ENCODE measurements at regions not wholly inside any gene's neighbourhood (a gene's known extent, or its start where the extent isn't known, plus 50 kb on each side); places are given as distances from the start of the nearest gene placed in this dataset.

GRCh38 chr3:69604735-69605450, 134.4 kb upstream of the MITF start:
- H3K4me2 ChIP-seq, result no peak overlapping the region
- H3K4me1 ChIP-seq (ENCODE audit: low read depth, poor library complexity, severe bottlenecking), result no peaks in the 10 kb centered on the region
- H3K27ac ChIP-seq, result no peak overlapping the region
- H4K20me1 ChIP-seq (ENCODE audit: insufficient read depth), result no peaks in the 10 kb centered on the region
- no peak overlapping the region for H3K9ac ChIP-seq
- H3K4me3 ChIP-seq (IDR thresholded peaks at IDR 0.05; ENCODE audit: insufficient read depth, low read depth, low read length), result no peak overlapping the region
- no peaks in the 10 kb centered on the region for H3K79me2 ChIP-seq (ENCODE audit: insufficient read depth, low read depth)
- TF ChIP-seq, protein P1, sequence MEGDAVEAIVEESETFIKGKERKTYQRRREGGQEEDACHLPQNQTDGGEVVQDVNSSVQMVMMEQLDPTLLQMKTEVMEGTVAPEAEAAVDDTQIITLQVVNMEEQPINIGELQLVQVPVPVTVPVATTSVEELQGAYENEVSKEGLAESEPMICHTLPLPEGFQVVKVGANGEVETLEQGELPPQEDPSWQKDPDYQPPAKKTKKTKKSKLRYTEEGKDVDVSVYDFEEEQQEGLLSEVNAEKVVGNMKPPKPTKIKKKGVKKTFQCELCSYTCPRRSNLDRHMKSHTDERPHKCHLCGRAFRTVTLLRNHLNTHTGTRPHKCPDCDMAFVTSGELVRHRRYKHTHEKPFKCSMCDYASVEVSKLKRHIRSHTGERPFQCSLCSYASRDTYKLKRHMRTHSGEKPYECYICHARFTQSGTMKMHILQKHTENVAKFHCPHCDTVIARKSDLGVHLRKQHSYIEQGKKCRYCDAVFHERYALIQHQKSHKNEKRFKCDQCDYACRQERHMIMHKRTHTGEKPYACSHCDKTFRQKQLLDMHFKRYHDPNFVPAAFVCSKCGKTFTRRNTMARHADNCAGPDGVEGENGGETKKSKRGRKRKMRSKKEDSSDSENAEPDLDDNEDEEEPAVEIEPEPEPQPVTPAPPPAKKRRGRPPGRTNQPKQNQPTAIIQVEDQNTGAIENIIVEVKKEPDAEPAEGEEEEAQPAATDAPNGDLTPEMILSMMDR (conservative IDR thresholded peaks at IDR 0.05; ENCODE audit: low read depth, low read length), result no peak
- H3K27me3 ChIP-seq (ENCODE audit: insufficient read depth, low read depth), result no peaks in the 10 kb centered on the region
- H2AFZ ChIP-seq (ENCODE audit: low read depth), result no peak overlapping the region
- H3K36me3 ChIP-seq (ENCODE audit: insufficient read depth), result no peaks in the 10 kb centered on the region

GRCh38 chr3:69602112-69602511, 137.2 kb upstream of the MITF start:
- no peaks in the 10 kb centered on the region for H4K20me1 ChIP-seq (ENCODE audit: insufficient read depth)
- no peak overlapping the region for H3K9ac ChIP-seq
- no peaks in the 10 kb centered on the region for H3K79me2 ChIP-seq (ENCODE audit: insufficient read depth, low read depth)
- H2AFZ ChIP-seq (ENCODE audit: low read depth), result no peak overlapping the region
- H3K27ac ChIP-seq, result no peak overlapping the region
- H3K36me3 ChIP-seq (ENCODE audit: insufficient read depth), result no peaks in the 10 kb centered on the region
- H3K4me1 ChIP-seq (ENCODE audit: low read depth, poor library complexity, severe bottlenecking), result no peaks in the 10 kb centered on the region
- TF ChIP-seq, protein P1 (conservative IDR thresholded peaks at IDR 0.05; ENCODE audit: low read depth, low read length), result no peak
- no peak overlapping the region for H3K4me3 ChIP-seq (IDR thresholded peaks at IDR 0.05; ENCODE audit: insufficient read depth, low read depth, low read length)
- no peak overlapping the region for H3K4me2 ChIP-seq
- no peaks in the 10 kb centered on the region for H3K27me3 ChIP-seq (ENCODE audit: insufficient read depth, low read depth)

GRCh38 chr3:69594286-69594685, 145.0 kb upstream of the MITF start:
- TF ChIP-seq, protein P1 (conservative IDR thresholded peaks at IDR 0.05; ENCODE audit: low read depth, low read length), result no peak
- Histone ChIP-seq H2AFZ (ENCODE audit: low read depth) (no peak overlapping the region), H3K27me3 (ENCODE audit: insufficient read depth, low read depth) (no peaks in the 10 kb centered on the region), H3K79me2 (ENCODE audit: insufficient read depth, low read depth) (no peaks in the 10 kb centered on the region), H3K4me2 (no peak overlapping the region), H4K20me1 (ENCODE audit: insufficient read depth) (no peaks in the 10 kb centered on the region), H3K4me3 (IDR thresholded peaks at IDR 0.05; ENCODE audit: insufficient read depth, low read depth, low read length) (no peak overlapping the region), H3K9ac (no peak overlapping the region), H3K36me3 (ENCODE audit: insufficient read depth) (no peaks in the 10 kb centered on the region), H3K27ac (no peak overlapping the region), H3K4me1 (ENCODE audit: low read depth, poor library complexity, severe bottlenecking) (no peaks in the 10 kb centered on the region)

DNA sequence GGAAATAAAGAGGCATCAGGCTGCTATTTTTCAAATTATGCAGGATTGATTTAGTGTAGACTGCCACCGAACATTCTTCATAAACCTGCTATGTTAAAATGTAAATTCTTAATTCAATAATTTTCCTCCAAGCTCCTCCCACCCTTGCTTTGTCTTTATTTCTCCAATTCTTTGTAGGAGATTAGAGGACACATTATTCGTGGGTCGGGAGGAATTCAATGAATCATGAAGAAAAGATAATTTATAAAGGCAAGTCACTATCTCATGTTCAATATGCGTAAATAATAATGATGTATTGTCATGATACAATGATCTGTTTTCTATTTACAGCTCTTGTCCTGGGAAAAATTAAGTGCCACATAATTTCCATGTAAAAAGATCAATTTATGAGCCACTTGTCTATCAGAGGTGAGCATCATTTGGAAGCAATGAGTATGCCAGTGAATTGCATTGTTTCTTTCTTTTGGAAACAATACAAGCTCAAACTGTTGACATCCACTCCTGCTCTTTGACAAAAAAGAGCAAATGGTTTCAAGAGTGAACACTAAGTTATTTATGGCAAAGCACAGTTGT, 148.0 kb upstream of the MITF start:
- H3K4me2 ChIP-seq, result no peak overlapping the region
- TF ChIP-seq, protein P1 (conservative IDR thresholded peaks at IDR 0.05; ENCODE audit: low read depth, low read length), result no peak

More for the DNA sequence above, 148.0 kb upstream of the MITF start:
- Histone ChIP-seq H3K27me3 (ENCODE audit: insufficient read depth, low read depth) (no peaks in the 10 kb centered on the region), H3K4me1 (ENCODE audit: low read depth, poor library complexity, severe bottlenecking) (no peaks in the 10 kb centered on the region), H3K27ac (no peak overlapping the region), H3K9ac (no peak overlapping the region), H3K4me3 (IDR thresholded peaks at IDR 0.05; ENCODE audit: insufficient read depth, low read depth, low read length) (no peak overlapping the region), H2AFZ (ENCODE audit: low read depth) (no peak overlapping the region), H4K20me1 (ENCODE audit: insufficient read depth) (no peaks in the 10 kb centered on the region), H3K79me2 (ENCODE audit: insufficient read depth, low read depth) (no peaks in the 10 kb centered on the region), H3K36me3 (ENCODE audit: insufficient read depth) (no peaks in the 10 kb centered on the region)

Data from KMS-11 (cell line).